ENCODE measurements at regions not wholly inside any gene's neighbourhood (a gene's known extent, or its start where the extent isn't known, plus 50 kb on each side); places are given as distances from the start of the nearest gene placed in this dataset.

DNA sequence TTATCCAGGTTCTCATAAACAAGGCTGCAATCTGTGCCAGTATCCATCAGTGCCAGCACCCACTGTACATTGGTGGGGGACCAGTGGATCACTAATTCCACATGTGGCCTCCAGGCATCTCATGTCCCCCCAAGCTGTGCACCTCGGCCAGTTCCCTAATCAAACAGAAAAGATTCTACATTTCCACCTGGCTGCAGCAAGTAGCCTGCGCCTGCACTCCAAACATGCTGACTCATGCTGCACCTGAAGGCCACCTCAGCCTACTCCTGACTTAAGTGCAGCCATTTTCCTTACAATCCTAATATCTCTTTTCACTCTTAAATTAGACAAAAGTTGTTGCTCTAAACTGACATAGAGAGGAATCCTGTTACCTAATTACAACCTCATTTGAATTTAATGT is 729.4 kb upstream of the MIR17HG start:
- TF ChIP-seq, protein P1, sequence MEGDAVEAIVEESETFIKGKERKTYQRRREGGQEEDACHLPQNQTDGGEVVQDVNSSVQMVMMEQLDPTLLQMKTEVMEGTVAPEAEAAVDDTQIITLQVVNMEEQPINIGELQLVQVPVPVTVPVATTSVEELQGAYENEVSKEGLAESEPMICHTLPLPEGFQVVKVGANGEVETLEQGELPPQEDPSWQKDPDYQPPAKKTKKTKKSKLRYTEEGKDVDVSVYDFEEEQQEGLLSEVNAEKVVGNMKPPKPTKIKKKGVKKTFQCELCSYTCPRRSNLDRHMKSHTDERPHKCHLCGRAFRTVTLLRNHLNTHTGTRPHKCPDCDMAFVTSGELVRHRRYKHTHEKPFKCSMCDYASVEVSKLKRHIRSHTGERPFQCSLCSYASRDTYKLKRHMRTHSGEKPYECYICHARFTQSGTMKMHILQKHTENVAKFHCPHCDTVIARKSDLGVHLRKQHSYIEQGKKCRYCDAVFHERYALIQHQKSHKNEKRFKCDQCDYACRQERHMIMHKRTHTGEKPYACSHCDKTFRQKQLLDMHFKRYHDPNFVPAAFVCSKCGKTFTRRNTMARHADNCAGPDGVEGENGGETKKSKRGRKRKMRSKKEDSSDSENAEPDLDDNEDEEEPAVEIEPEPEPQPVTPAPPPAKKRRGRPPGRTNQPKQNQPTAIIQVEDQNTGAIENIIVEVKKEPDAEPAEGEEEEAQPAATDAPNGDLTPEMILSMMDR (IDR thresholded peaks at IDR 0.05; ENCODE audit: insufficient read depth, low read length), result no peak
- no peak for TF ChIP-seq POLR2AphosphoS5 (IDR thresholded peaks at IDR 0.05; ENCODE audit: low read depth)
- TF ChIP-seq, protein P2, sequence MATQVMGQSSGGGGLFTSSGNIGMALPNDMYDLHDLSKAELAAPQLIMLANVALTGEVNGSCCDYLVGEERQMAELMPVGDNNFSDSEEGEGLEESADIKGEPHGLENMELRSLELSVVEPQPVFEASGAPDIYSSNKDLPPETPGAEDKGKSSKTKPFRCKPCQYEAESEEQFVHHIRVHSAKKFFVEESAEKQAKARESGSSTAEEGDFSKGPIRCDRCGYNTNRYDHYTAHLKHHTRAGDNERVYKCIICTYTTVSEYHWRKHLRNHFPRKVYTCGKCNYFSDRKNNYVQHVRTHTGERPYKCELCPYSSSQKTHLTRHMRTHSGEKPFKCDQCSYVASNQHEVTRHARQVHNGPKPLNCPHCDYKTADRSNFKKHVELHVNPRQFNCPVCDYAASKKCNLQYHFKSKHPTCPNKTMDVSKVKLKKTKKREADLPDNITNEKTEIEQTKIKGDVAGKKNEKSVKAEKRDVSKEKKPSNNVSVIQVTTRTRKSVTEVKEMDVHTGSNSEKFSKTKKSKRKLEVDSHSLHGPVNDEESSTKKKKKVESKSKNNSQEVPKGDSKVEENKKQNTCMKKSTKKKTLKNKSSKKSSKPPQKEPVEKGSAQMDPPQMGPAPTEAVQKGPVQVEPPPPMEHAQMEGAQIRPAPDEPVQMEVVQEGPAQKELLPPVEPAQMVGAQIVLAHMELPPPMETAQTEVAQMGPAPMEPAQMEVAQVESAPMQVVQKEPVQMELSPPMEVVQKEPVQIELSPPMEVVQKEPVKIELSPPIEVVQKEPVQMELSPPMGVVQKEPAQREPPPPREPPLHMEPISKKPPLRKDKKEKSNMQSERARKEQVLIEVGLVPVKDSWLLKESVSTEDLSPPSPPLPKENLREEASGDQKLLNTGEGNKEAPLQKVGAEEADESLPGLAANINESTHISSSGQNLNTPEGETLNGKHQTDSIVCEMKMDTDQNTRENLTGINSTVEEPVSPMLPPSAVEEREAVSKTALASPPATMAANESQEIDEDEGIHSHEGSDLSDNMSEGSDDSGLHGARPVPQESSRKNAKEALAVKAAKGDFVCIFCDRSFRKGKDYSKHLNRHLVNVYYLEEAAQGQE (IDR thresholded peaks at IDR 0.05; ENCODE audit: insufficient replicate concordance, low read depth), result no peak
